IPS-20b (cell line): ENCODE measurements at regions not wholly inside any gene's neighbourhood (a gene's known extent, or its start where the extent isn't known, plus 50 kb on each side); places are given as distances from the start of the nearest gene placed in this dataset.

Experiments
- H3K27ac ChIP-seq: one replicate; pipeline ENCODE4 v1.5.1; 2013; ENCODE audit warnings: low read length
- H3K27me3 ChIP-seq: 2 replicates; pipeline ENCODE4 v1.6.1; 2013; ENCODE audit warnings: mild to moderate bottlenecking, low read length, inconsistent platforms; ENCODE audit not compliant: insufficient read depth
- H3K36me3 ChIP-seq: 2 replicates; pipeline ENCODE4 v1.6.1; 2013; ENCODE audit warnings: low read depth, mild to moderate bottlenecking, inconsistent platforms, low read length, moderate library complexity; ENCODE audit not compliant: insufficient read depth
- H3K4me1 ChIP-seq: 2 replicates; pipeline ENCODE4 v1.6.1; 2013; ENCODE audit warnings: mild to moderate bottlenecking, control low read depth, inconsistent platforms, low read length, moderate library complexity; ENCODE audit not compliant: insufficient read depth
- H3K4me3 ChIP-seq: 2 replicates; pipeline ENCODE4 v1.5.1; 2013; ENCODE audit warnings: mild to moderate bottlenecking, low read length, inconsistent platforms
- H3K9ac ChIP-seq: 2 replicates; pipeline ENCODE4 v1.6.1; 2013; ENCODE audit warnings: low read depth, mild to moderate bottlenecking, inconsistent platforms, low read length, moderate library complexity
- H3K9me3 ChIP-seq: 2 replicates; pipeline ENCODE4 v1.6.1; 2013; ENCODE audit warnings: mild to moderate bottlenecking, low read depth, low read length, inconsistent platforms; ENCODE audit not compliant: insufficient read depth

DNA sequence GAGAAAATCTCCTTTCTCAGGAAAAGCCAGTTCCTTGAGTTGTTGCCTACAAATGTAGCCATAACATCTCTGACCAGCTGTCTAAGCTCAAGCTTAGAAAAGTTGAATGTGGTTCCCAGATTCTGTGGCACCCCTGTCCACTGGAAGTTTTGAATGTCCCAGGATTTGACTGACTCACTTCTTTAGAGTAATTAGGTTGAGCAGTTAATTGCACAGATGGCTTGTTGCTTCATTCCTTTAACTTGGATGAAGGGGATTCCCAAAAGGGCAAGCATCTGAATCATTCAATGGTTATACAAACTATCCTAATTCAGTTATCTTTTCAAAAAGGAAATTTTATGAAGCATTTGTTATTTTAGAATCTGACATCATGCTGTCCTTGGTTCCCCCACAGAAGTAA is 374.7 kb downstream of the LNPK start:
- Histone ChIP-seq H3K36me3 (no peaks in the 10 kb centered on the region), H3K27ac (no peak overlapping the region), H3K4me1 (peaks cover 3% of the 10 kb centered on the region; the same call in 1 of the 2 replicates), H3K9me3 (no peaks in the 10 kb centered on the region), H3K27me3 (no peaks in the 10 kb centered on the region), H3K9ac (no peak overlapping the region), H3K4me3 (no peak overlapping the region)

DNA sequence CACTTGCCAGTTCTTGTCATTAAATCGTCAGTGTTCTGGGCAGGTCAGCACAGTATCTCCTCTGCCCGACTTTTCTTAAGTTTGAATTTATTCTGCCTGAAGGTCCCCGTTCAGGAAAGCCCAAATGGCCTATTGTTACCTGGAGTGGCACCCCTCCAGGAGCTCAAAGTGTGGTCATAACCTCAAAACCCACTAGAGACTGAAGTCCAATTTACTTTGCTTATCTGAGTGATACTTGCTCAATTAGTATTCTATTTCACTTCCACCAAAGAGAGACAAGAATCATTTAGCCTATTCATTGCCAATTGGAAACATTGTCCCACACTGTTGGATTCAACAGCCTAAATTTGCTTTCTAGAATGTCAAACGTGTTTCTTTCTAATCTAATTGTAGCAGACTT is 375.3 kb downstream of the LNPK start:
- Histone ChIP-seq H3K9ac (no peak overlapping the region), H3K4me3 (no peak overlapping the region), H3K4me1 (peaks cover 3% of the 10 kb centered on the region; the same call in 1 of the 2 replicates), H3K27me3 (no peaks in the 10 kb centered on the region), H3K9me3 (no peaks in the 10 kb centered on the region), H3K27ac (no peak overlapping the region), H3K36me3 (no peaks in the 10 kb centered on the region)

DNA sequence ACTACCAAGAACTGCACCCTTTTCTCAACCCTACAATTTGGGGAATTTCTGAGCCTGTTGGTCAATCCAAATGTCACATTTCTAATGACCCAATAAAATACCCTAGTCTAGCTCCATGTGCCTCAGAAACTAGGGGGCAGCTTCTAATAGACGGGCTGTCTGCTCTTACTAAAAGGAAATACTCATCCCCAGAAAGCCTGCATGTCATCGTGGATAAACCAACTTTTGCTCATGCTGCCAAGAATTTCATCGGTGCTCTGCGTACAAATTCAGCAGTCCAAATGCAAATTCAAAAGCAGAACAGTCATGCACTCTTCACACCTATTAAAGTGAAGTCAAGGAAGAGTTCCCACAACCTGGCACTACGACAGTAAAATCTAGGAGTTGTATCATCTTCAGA is 377.3 kb downstream of the LNPK start:
- Histone ChIP-seq H3K27ac (no peak overlapping the region), H3K9me3 (no peaks in the 10 kb centered on the region), H3K4me1 (peaks cover 3% of the 10 kb centered on the region; the same call in 1 of the 2 replicates), H3K36me3 (no peaks in the 10 kb centered on the region), H3K9ac (no peak overlapping the region), H3K27me3 (no peaks in the 10 kb centered on the region), H3K4me3 (no peak overlapping the region)

DNA sequence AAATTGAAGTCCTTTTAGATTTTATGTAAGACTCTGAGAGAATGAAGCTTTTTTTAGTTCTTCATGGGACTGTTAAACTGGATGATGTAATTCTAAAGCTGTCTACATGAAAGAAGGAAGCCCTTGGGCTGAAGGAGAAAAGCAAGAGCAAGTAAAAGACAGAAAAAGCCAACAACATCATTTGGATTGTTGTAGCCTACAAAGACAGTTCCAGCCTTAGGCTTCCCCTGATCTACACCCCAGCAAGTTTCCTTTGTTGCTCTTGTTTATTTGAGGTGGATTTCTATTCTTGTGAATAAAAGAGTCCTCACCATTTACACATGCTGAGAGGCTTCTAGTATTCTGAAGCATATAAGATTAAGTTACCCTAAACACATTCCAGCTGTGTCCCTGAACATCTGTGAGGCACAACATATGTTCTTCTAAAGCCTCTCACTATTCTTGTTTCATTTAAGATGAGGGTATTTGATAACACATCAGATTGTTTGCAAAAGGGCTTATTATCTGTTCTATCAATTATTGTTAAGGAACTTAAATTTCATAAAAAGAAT is 377.8 kb downstream of the LNPK start:
- Histone ChIP-seq H3K27me3 (no peaks in the 10 kb centered on the region), H3K9me3 (no peaks in the 10 kb centered on the region), H3K27ac (no peak overlapping the region), H3K9ac (no peak overlapping the region), H3K4me1 (peaks cover 3% of the 10 kb centered on the region; the same call in 1 of the 2 replicates), H3K36me3 (no peaks in the 10 kb centered on the region), H3K4me3 (no peak overlapping the region)

DNA sequence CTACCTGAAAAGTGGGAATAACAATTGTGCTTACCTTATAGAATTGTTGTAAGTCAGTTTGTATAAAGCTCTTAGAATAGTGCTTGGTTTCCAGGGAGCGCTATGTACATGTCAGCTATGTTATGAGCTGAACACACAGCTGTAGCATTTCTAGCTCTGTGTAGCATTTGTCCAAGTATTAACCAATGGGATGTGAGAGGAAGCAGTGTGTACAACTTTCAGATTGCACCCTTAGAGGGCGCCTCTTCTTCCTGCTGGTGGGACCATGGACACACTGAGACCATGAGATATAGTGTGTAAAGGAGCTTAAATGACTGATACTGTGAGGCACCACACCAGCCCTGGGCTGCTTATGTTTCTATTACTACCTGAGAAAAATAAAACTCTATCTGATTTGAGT is 380.2 kb downstream of the LNPK start:
- Histone ChIP-seq H3K27me3 (no peaks in the 10 kb centered on the region), H3K9me3 (no peaks in the 10 kb centered on the region), H3K36me3 (no peaks in the 10 kb centered on the region), H3K9ac (no peak overlapping the region), H3K4me1 (peaks cover 3% of the 10 kb centered on the region; the same call in 1 of the 2 replicates), H3K27ac (no peak overlapping the region), H3K4me3 (no peak overlapping the region)

DNA sequence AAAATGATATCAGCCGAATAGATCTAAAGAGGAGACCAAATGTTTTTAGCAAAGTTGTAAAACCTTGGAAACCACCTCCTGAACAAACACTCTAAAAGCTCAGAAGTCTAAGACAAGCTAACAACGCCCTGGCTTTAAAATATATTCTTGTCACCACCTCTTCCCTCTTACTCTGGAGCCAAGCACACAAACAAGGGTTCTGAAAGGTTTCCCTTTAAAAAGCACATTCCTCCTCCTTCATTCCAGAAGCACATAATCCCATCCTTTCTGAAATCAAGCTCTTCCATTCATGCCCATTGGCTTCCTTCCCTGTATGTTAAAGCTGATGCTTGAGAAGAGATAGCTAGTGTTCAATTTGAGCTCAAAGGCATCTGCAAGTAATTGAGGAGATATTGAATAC is 382.0 kb downstream of the LNPK start:
- no peak overlapping the region for H3K4me3 ChIP-seq
- no peak overlapping the region for H3K9ac ChIP-seq
- H3K27me3 ChIP-seq: no peaks in the 10 kb centered on the region
- peaks cover 3% of the 10 kb centered on the region; the same call in 1 of the 2 replicates for H3K4me1 ChIP-seq
- H3K27ac ChIP-seq: no peak overlapping the region
- no peaks in the 10 kb centered on the region for H3K36me3 ChIP-seq
- no peaks in the 10 kb centered on the region for H3K9me3 ChIP-seq

DNA sequence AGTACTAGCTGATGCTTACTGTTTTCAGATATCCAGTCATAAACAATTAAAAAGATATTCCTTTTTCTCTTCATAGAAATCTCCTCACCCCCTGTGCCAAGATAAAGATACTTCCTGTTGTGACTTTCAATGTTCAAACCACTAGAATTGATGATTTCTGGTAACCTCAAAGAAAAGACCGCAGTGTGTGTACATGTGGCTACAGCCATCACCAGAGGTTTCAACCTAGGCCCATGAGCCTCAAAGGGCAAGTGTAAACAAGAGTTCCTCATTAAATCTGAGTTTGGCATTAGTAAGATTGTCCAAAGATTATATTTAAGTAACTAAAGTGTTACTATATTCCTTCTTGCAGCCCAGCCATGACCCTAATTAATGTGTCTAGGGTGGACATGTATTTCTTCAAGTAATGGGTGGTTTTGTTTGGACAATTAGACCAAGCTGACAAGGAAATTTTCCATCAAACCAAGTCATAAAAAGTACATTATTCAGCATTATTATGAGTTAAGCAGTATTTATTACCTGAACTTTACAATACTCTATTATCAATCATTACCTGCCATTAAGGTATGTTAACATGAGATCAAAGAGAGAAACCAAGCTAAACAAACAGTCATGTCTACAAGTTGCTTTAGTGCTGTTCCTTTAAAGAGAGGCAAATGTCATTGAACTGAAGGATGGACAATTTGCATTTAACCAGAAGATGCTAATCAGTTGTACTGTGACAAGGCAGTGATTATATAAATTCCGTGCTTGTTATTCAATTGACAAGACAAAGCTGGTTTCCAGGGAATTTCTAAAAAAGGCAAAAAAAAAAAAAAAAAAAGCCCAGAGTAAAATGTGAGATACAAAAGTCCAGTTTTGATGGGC is 382.7 kb downstream of the LNPK start:
- Histone ChIP-seq H3K36me3 (no peaks in the 10 kb centered on the region), H3K9me3 (no peaks in the 10 kb centered on the region), H3K4me3 (no peak overlapping the region), H3K27ac (no peak overlapping the region), H3K9ac (no peak overlapping the region), H3K27me3 (no peaks in the 10 kb centered on the region), H3K4me1 (peaks cover 3% of the 10 kb centered on the region; the same call in 1 of the 2 replicates)

DNA sequence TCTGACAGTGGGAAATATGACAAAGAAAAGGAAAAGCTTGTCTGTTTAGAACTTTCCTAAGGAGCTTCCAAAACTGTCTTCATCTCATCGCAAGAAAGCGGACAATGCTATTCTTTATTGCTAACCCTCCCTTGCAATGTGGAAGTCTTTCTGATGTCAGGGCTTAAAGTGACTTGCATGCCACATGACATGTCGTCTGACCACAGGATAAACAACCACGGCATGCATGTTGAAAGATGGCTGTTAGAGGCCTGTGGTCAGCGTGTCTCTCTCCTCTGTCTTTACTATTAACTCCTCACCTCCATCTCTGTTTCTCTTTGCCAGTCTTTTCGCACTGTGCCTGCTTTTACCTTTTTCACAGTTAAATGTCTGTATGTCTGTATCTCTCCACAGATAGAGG is 389.8 kb downstream of the LNPK start:
- H3K27ac ChIP-seq: no peak overlapping the region
- H3K36me3 ChIP-seq: no peaks in the 10 kb centered on the region
- no peaks in the 10 kb centered on the region for H3K27me3 ChIP-seq
- no peak overlapping the region for H3K9ac ChIP-seq
- no peaks in the 10 kb centered on the region for H3K4me1 ChIP-seq
- H3K9me3 ChIP-seq: no peaks in the 10 kb centered on the region
- no peak overlapping the region for H3K4me3 ChIP-seq

DNA sequence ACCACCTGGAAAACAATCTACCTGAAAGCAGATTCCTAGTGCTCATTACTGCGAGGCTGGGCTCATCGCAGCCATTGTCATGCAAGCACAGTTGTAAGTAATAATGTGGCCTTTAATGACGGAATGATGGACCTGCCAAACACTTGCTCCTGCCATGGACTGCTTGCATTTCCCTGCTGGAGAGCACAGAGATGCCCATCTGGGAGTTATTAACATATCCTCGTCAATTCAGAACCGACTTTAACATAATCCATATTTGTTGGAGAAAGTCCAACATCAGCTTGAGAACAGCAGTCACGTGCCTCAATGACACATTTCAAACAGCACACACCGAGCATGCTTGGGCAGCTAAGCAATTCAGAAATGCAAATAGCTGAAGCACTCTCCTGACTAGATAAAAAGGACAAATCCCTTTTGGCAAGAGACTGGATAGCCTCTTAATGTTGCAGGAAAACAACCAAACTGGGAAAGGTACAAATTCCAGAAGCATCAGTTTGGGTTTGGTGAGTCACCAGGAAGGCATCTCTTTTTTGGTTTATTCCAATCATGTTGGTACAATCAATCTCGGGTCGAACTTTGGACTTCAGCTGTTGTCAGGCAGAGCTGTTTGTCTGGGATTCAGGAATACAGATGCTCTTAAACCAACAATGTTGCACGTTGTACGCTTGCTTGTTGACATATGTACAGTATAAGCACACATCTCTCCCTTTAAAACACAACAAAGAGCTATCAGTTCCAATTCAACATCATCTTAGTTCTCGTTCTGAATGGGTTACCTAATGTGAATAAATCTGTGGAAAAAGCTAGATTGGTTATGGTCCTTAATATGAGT is 395.8 kb downstream of the LNPK start:
- no peak overlapping the region for H3K4me3 ChIP-seq
- peaks cover 12% of the 10 kb centered on the region; the same call in 1 of the 2 replicates for H3K4me1 ChIP-seq
- no peaks in the 10 kb centered on the region for H3K27me3 ChIP-seq
- no peaks in the 10 kb centered on the region for H3K9me3 ChIP-seq
- H3K27ac ChIP-seq: no peak overlapping the region
- H3K36me3 ChIP-seq: no peaks in the 10 kb centered on the region
- no peak overlapping the region for H3K9ac ChIP-seq

DNA sequence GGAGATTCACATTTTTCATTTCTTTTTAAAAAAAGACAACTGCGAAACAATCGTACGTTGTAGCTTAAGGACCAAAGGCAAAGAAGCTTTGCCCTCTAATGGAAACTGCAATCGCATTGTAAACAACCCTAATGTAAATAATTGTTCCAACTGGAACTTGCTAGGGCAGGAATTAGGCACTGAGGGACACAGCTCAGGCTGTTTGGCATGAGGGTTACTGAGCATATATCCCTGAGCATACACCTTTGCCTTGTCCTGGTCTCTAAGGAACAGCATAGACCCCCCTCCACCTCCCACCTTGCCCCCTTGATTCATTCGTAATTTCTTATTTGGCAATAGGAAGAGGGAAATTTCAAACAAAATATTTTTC is 396.4 kb downstream of the LNPK start:
- Histone ChIP-seq H3K9ac (no peak overlapping the region), H3K4me3 (no peak overlapping the region), H3K4me1 (peaks cover 13% of the 10 kb centered on the region; the same call in 1 of the 2 replicates), H3K9me3 (no peaks in the 10 kb centered on the region), H3K36me3 (no peaks in the 10 kb centered on the region), H3K27ac (no peak overlapping the region), H3K27me3 (no peaks in the 10 kb centered on the region)

DNA sequence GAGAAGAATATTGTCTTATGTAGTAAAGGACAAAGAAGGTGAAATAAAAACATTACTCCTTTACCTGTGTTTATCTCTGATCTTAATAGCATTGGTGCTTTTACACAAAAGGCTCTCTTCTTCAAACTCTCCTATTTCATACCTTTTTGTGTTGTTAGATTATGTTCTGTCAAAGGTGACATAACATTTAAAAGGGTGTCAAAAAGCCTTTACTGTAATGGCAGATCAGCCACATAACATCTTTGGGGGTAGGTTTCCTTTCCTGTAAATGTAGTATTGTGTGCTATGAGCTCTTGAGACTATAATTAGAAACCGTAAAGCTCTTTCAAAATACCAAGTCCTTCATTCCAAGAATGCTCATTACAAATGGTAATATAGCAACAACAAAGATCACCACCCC is 400.1 kb downstream of the LNPK start:
- Histone ChIP-seq H3K27ac (no peak overlapping the region), H3K27me3 (no peaks in the 10 kb centered on the region), H3K9me3 (no peaks in the 10 kb centered on the region), H3K4me1 (peaks cover 24% of the 10 kb centered on the region; the same call in 1 of the 2 replicates), H3K4me3 (no peak overlapping the region), H3K36me3 (no peaks in the 10 kb centered on the region), H3K9ac (no peak overlapping the region)
